ENCODE measurements at regions not wholly inside any gene's neighbourhood (a gene's known extent, or its start where the extent isn't known, plus 50 kb on each side); places are given as distances from the start of the nearest gene placed in this dataset.
"Not testable (repeated sequence)": the region's sequence is repeated elsewhere in the genome, so short reads cannot be mapped to it uniquely, and the experiment has no call there.

- H3K36me3 ChIP-seq (ENCODE audit: low read depth): no peaks in the 10 kb centered on the region
- intact Hi-C loops (cut with DNase I, micrococcal nuclease): no loop called here
- DNase-seq: no peak
- H3K4me1 ChIP-seq (ENCODE audit: low read depth): no peaks in the 10 kb centered on the region
- no peak for ATAC-seq
- TF ChIP-seq CTCF (IDR thresholded peaks at IDR 0.05): no peak
- no peaks in the 10 kb centered on the region for H3K9me3 ChIP-seq
- H3K4me3 ChIP-seq: no peak overlapping the region
Measured at GRCh38 chr4:25509646-25510045, 132.6 kb downstream of the ANAPC4 start.

- intact Hi-C loops (cut with DNase I, micrococcal nuclease); H3K4me3 ChIP-seq; H3K36me3 ChIP-seq (ENCODE audit: low read depth); DNase-seq; H3K9me3 ChIP-seq; ATAC-seq; H3K4me1 ChIP-seq (ENCODE audit: low read depth): not testable (repeated sequence)
Measured at GRCh38 chr4:25511823-25512222, 134.8 kb downstream of the ANAPC4 start.

GRCh38 chr4:25513814-25514213, 136.8 kb downstream of the ANAPC4 start:
- H3K4me1 ChIP-seq (ENCODE audit: low read depth): no peaks in the 10 kb centered on the region

DNA sequence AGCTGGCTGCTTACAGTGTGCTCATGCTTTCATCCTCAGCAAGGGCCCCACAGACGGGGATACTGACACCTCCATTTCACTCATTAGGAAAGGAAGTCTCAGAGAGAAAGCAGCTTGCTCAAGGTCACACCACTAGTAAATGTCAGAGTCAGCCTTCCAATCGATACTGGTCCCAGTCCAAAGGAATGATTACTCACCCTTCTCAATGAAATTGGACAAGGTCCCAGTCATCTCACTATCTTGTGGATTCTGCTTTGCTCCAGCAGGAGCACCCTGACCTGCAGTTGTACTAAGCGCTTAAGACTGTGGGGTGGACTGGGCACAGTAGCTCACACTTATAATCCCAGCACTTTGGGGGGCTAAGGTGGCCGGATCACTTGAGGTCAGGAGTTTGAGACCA, 132.2 kb upstream of the SLC34A2 start:
- no peaks in the 10 kb centered on the region for H3K36me3 ChIP-seq (ENCODE audit: low read depth)
- H3K4me3 ChIP-seq: no peak overlapping the region
- intact Hi-C loops (cut with DNase I, micrococcal nuclease): no loop called here
- DNase-seq (no peak), ATAC-seq (no peak)
- H3K4me1 ChIP-seq (ENCODE audit: low read depth): no peaks in the 10 kb centered on the region
- TF ChIP-seq CTCF (IDR thresholded peaks at IDR 0.05): no peak
- H3K9me3 ChIP-seq: no peaks in the 10 kb centered on the region

More at GRCh38 chr4:25513814-25514213, 136.8 kb downstream of the ANAPC4 start:
- intact Hi-C loops (cut with DNase I, micrococcal nuclease): no loop called here
- ATAC-seq: no peak
- TF ChIP-seq CTCF (IDR thresholded peaks at IDR 0.05): no peak
- Histone ChIP-seq H3K4me3 (no peak overlapping the region), H3K9me3 (no peaks in the 10 kb centered on the region), H3K36me3 (ENCODE audit: low read depth) (no peaks in the 10 kb centered on the region)
- no peak for DNase-seq

- no peak overlapping the region for H3K4me3 ChIP-seq
- no peaks in the 10 kb centered on the region for H3K9me3 ChIP-seq
- H3K36me3 ChIP-seq (ENCODE audit: low read depth): no peaks in the 10 kb centered on the region
- no peaks in the 10 kb centered on the region for H3K4me1 ChIP-seq (ENCODE audit: low read depth)
- no peak for ATAC-seq
- intact Hi-C loops (cut with DNase I, micrococcal nuclease): no loop called here
- no peak for TF ChIP-seq CTCF (IDR thresholded peaks at IDR 0.05)
- no peak for DNase-seq
Measured at GRCh38 chr4:25524663-25525062, 131.0 kb upstream of the SLC34A2 start.

- intact Hi-C loops (cut with DNase I, micrococcal nuclease): no loop called here
- DNase-seq: no peak
- no peak for ATAC-seq
- Histone ChIP-seq H3K36me3 (ENCODE audit: low read depth) (no peaks in the 10 kb centered on the region), H3K4me1 (ENCODE audit: low read depth) (no peaks in the 10 kb centered on the region), H3K9me3 (no peaks in the 10 kb centered on the region), H3K4me3 (no peak overlapping the region)
- TF ChIP-seq CTCF (IDR thresholded peaks at IDR 0.05): no peak
Measured at GRCh38 chr4:25525896-25526295, 129.8 kb upstream of the SLC34A2 start.
